HG03575 (cell line): ENCODE measurements at regions not wholly inside any gene's neighbourhood (a gene's known extent, or its start where the extent isn't known, plus 50 kb on each side); places are given as distances from the start of the nearest gene placed in this dataset.
A peak's percentile ranks its signal among the peaks of the same experiment; 100 is the strongest.
"Not testable (repeated sequence)": the region's sequence is repeated elsewhere in the genome, so short reads cannot be mapped to it uniquely, and the experiment has no call there.

Source experiments
- ATAC-seq: cut with Tn5 transposase; IDR thresholded peaks from one replicate; pipeline ENCODE4 v1.9.1; 2021; ENCODE audit not compliant: unreplicated experiment, insufficient number of reproducible peaks, low FRiP score; ENCODE audit errors: extremely low read depth

DNA sequence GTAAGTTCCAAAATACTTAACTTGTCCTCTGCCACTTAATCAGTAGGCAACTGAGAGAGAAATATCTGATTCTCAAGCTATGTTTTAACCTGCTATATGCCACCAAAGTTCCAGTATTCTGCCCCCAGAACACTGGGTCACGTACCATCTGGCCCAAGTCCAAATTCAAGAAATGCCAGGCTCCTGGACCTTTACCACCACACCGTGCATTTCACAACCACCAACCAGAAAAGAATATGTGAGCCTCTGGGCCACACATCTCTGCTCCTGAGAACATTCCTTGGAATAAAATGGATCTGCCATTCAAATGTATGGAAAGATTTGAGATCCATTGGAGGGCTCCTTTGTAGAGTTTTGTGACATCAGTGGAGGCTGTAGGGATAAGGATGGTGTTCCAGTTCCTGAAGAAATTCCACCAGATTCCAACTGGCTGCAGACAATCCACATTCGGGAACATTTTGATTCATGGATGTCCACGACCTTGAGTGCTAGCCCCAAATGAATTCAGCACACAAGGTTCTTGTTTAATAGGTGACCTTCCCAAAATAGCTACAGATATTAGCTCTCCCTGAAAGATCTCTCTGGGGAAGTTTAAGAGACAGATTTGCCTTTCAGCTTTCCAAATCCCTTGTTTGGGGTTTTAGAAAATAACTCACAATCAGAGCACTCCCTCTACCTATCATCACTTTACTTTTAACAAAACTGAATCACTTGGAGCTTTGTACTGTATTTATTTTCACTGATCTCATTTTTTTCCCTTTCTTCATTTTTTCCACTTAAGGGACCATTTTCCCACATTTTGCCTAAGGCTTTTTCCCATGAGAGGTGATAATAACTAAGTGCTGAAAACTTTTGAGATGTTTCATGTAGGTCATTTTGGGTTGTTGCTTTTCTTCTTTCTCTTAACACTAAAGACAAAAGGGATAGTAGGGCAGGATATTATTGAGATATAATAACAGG, 128.4 kb upstream of the ZC3H11B start:
- ATAC-seq = no peak

DNA sequence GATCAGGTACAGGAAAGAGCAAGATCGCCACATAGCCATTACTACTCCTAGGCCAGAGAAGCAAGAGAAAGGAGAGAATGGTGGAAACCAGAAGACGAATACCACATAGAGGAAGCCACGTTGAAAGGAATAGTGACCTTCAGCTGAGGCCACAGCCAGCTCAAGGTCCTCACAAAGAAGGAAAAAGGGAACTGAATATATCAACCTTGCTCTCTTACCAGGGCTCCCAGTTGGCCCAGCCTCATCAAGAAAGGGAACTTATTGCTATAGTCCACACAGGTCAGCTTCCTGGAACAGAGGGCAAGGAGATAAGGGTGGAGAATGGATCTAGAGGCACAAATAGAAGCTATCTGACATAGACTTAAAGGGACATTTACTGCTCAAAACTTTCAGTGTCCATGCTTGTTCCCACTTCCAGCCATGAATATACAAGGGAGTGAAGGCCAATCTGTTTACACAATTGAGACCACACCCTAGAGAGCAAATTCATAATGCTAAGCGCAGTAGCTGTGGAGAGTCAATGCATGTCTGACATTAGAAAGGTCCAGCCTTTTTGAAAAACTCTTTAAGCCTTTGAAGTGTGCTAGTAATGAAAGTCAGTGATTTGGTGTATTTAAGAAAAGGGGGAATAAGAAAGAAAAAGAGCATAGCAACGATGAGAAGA, 120.7 kb upstream of the ZC3H11B start:
- no peak for ATAC-seq

DNA sequence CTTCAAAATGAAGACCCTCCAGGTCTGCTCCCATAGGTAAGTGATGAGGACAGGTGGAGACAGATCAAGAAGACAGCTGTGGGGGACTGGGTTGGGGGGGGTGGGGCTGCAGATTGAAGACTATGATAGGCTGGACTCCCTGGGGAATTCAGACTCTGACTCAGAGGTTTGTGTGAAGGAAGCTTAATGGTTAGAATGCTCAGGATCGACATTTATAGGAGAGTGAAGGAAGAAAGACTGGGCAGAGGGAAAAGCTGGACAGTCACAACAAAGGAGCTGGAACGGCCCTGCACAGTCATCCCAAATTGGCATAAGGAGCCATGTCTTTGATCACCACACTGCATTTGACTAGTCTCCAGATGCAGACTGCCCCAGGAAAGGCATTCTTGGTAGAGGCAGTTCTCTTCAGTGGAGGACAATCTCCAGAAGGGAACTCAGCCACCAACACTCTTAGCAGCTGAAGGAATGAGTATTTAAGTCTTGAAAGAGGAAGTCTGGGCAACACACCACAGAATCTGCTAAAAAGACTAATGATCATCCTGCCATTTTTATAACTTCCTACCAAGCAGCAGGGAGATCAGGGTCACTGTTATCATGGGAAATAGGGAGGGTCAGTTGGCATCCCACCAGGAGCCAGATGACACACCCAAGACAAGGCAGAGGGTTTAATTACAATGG, 120.0 kb upstream of the ZC3H11B start:
- no peak for ATAC-seq

DNA sequence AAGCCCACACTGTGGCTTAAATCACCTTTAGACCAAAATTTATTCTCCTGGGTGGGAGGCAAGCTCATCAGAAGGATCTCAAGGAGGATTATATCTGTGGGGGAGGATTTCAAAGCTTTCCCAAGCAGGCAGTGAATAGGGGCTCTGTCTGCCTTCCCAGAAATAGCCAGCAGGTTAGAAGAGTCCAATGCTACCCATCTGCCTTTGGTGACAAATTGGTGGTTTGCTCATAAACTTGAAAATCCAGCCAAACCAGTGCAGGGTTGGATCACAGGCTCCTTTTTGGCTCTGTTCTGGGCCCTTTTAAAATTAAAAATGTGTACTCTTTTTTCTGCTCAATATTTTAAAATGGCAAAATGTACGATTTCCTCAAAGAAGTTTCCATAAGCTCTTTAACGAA, 118.9 kb upstream of the ZC3H11B start:
- no peak for ATAC-seq

DNA sequence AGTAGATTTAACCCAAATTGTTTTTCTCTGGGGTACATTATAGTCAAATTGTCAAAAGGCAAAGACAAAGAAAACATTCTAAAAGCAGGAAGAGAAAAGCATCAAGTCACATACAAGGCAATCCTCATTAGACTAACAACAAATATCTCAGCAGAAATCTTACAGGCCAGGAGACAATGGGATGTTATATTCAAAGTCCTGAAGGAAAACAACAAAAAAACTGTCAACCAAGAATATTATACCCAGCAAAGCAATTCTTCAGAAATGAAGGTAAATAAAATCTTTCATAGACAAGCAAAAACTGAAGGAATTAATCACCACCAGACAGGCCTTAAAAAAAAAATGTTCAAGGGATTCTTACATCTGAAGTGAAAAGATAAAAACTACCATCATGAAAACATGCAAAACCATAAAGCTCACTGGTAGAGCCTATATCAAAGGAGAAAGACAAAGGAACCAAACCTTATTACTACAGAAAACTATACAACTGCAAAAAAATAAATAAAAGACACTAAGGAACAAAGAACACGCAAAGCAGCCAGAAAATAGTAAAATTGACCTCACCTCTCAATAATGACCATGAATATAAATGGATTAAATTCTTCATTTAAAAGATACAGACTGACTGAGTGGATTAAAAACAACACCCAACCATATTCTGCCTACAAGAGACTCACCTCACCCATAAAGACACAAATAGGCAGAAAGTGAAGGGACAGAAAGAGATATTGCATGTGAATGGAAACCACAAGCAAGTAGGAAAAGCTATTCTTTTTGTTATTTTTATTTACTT, 113.8 kb upstream of the ZC3H11B start:
- ATAC-seq = no peak

DNA sequence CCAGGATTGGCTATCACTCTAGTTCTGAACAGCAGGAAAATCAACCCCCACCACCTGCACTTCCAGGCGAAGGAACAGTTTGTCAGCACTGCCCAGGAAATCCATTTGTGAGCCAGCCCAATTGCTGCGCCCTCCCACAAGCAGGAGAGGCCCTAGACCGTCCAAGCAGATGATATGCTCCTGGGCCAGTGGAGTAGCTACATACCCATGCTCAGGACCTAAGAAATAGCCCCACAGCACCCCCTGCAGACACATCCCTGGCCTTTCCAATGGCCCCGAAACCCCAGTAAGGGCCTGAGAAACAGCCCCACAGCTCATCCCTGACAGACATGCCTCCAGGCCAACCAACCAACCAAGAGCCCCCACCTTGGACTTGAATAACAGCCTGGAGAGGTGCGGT, 111.5 kb upstream of the ZC3H11B start:
- ATAC-seq = no peak

DNA sequence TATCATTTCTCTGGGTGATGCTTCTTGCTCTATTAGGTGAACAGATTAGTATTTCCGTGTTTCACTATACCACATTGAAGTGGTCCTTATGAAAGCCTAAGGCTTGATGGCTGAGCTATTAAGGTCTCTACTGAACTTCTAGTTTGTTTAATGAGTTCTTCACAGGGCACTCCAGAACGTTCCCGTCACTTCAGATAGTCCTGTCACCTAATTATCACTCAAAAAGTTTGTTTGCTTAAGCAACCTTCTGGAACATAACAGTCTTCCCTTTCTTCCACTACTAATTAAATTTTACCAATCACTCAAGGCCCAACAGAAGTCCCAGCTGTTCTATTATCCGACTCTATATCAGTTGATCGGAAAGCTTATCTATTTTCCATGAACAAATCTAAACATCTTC, 104.6 kb upstream of the ZC3H11B start:
- ATAC-seq = no peak

DNA sequence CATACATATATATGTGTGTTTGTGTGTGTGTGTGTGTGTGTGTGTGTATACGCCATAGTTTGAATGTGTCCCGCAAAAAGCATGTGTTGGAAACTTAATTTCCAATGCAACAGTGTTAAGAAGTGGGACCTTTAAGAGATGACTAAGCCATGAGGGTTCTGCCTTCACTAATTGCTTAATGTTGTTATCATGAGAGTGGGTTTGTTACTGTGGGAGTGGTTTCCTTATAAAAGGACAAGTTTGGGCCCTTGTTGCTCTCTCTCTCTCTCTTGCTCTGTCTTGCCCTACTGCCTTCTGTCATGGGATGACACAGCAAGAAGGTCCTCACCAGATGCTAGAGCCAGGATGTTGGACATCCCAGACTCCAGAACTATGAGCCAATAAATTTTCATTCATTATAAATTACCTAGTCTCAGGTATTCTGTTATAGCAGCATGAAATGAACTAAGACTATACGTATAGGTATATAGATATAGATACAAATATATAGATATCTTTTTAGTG, 103.8 kb upstream of the ZC3H11B start:
- ATAC-seq = no peak

DNA sequence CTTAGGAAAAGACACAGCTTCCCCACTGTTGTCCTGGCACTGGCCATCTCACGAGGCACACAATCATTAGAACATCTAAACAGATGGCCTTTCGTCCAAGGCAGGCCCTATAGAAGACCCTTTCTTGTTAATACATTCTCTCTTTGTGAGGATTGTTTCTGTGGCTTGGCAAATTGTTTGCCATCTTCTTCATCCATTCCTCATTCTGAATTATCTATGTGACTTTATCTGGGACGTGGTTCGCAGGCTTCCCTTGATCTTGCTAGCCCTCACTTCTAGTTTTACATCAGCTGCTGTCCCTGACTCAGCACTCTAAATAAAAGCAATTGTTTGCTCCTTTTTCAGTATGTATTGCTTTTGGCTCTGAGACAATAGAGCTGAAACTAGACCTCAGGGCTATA, 101.1 kb upstream of the ZC3H11B start:
- no peak for ATAC-seq

DNA sequence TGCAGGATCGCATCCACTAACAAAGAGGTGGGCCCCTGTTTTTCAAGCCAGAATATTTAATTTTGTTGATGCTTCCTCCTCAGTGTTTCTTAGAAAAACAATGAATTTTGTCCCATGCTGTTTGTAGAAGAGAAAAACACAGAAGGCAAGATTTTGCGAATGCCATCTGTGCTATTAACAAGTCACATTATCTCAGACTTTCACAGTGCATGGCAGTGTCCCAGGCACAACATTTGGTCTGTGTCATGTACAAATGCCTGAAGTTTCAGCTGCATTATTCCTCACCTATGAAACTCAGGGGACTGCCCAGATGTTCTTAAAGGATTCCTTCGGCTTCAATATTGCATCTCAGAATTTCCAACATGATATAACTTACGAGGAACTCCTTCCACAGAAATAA, 99.6 kb upstream of the ZC3H11B start:
- no peak for ATAC-seq

DNA sequence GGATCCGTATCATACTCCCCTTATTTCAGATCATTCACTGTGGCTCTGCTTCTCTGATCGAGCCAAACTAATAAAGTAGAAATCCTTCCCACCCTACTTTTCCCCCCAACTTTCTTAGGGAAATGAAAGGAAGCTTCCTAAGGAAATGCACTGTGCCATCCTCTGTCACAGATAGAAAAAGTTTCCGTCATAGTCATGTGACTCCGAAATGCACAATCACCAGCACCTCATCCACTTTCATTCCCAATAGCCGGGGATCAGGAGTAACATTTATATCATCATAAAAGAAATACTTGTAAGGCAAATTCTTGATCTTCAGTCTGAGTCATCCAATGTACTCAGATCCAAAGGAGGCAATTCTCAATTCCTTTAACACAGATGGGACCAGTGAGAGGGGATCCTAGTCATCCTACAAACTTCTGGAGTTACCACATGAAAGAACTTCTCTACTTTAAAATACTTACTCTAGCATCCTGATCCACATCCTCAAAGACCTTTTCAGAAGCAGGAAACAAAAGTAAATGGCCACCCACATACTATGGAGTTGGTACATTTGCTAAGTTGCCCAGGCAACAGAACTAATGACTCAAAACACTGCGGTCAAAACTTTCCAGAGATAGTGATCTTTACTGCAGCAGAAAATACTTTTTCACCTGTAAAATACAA, 97.8 kb upstream of the ZC3H11B start:
- ATAC-seq = peak; percentile 73

DNA sequence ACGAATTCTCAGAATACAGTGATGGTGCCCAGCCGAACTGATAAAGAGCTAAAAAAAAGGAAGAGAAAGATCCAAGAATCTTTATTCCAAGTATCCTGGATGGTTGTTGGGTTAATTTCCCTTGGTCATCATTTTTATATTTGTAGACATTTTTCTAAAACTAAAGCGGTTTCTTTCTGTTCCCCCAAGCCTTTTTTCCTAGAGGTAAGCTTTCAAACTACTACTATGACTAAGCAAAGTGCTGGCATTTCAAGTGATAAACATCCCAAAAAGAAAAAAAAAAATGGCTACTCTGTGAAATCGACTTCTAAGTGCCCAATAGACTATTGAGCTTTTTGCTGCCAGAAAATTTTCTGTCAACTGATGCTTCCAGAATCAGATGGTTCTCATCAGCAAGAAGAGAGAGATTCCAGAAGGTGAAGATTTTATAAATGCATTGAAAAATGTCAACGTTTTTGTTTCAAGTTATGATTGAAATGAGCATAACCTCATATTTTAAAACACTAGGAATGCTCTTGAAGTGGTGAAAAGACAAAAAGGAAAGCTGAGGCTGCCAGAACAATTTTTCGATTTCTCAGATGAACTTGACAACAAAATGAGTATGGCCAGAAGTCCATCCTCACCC, 96.1 kb upstream of the ZC3H11B start:
- ATAC-seq = no peak

DNA sequence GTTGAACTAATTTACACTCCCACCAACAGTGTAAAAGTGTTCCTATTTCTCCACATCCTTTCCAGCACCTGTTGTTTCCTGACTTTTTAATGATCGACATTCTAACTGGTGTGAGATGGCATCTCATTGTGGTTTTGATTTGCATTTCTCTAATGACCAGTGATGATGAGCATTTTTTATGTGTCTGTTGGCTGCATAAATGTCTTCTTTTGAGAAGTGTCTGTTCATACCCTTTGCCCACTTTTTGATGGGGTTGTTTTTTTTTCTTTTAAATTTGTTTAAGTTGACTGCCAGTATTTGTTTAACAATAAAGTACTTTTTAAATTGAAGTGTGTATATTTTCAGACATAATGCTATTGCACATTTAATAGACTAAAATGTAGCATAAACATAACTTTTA, 95.0 kb upstream of the ZC3H11B start:
- ATAC-seq = not testable (repeated sequence)

DNA sequence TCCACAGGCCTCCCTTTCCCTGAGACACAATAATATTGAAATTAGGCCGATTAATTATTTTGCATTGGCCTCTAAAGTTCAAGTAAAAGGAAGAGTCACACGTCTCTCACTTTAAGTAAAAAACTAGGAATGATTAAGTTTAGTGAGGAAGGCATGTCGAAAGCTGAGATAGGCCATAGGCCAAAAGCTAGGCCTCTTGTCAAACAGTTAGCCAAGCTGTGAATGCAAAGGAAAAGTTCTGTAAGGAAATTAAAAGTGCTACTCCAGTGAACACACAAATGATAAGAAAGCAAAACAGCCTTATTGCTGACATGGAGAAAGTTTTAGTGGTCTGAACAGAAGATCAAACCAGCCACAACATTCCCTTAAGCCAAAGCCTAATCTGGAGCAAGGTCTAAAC, 91.4 kb upstream of the ZC3H11B start:
- ATAC-seq = not testable (repeated sequence)

DNA sequence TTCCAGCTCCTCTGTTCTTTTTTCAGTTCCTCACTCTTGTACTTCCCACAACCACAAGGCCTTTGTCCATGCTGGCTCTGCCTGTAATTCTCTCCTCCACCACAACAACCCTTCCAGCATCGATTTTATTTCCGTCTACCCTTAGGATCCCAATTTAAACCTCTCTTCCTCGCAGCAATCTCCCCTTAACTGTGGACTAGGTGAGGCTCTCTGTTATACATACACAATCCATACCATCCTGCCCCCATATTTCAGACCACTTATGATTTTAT, 90.4 kb upstream of the ZC3H11B start:
- ATAC-seq = no peak

DNA sequence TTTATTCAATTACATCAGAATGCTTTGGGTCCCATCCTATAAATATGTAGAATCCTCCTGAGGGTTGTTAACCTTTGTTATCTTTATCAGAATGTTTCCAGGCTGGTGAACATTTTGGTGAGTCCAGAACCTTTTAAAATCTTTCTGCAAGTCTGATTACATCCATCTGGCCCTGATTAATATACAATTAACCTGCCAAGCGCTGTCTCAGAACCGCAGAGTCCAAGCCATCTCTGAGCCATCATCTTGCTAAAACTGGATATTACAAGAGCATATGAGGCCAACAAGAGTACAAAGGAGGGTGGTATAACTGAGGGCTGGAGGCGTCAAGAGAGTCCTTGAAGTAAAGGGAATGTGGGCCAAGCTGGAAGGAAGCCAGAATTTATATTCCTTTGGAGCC, 88.6 kb upstream of the ZC3H11B start:
- ATAC-seq = no peak

DNA sequence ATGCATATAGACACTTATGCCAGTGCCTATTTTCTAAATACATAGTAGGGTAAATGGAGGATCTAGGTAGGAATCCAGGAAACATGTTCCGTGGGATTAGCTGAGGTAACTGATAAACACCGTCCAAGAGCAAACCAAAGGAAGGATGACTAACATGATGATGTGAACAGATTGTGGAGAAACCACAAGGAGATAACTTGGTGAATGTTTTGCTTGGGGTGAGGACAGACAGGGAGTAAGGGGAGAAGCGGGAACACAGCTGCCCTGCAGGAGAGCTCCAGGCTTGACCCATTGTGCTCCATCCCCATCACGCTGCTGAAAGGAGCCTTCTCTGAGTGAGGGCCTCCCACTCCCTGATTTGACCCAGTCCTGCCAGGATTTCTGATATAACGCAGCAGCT, 87.0 kb upstream of the ZC3H11B start:
- no peak for ATAC-seq

DNA sequence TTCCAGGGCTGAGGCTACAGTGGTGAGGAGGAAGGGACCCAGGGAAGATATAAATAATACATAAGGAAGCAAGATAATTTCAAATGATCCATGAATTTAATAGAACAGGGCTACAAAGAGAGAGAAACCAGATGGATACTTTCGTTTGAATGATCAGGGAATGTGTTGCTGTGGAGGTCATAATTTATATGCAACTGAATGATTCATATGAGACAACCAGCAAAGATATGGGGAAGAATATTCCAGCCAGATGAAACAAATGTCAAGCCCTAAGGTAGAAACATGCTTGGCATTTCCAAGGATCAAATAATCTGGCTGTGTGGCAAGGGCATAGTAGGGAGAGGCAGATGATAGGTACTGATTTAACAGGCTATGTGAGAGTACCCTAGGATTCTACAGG, 84.8 kb upstream of the ZC3H11B start:
- no peak for ATAC-seq
